ENCODE measurements at regions not wholly inside any gene's neighbourhood (a gene's known extent, or its start where the extent isn't known, plus 50 kb on each side); places are given as distances from the start of the nearest gene placed in this dataset.
"Not testable (repeated sequence)": the region's sequence is repeated elsewhere in the genome, so short reads cannot be mapped to it uniquely, and the experiment has no call there.

GRCh38 chr3:102936511-102937045 is 501.8 kb downstream of the ZPLD1 start:
- no peak for DNase-seq

GRCh38 chr3:102941786-102942185 is 507.0 kb downstream of the ZPLD1 start:
- DNase-seq = no peak

- not testable (repeated sequence) for DNase-seq
These were observed 511.6 kb downstream of the ZPLD1 start for GRCh38 chr3:102946445-102946844.

- no peak for DNase-seq
These were observed 537.5 kb downstream of the ZPLD1 start for GRCh38 chr3:102972350-102972749.

- DNase-seq = no peak
These were observed 539.5 kb downstream of the ZPLD1 start for GRCh38 chr3:102974333-102974732.

- DNase-seq = no peak
These were observed 544.4 kb downstream of the ZPLD1 start for GRCh38 chr3:102979191-102979590.

- DNase-seq = peak; percentile 86
These were observed 545.0 kb downstream of the ZPLD1 start for GRCh38 chr3:102979682-102980354.

- DNase-seq = no peak
These were observed 545.5 kb downstream of the ZPLD1 start for GRCh38 chr3:102980355-102980696.

- no peak for DNase-seq
These were observed 567.8 kb downstream of the ZPLD1 start for GRCh38 chr3:103002425-103003176.

- no peak for DNase-seq
These were observed 571.8 kb downstream of the ZPLD1 start for GRCh38 chr3:103006526-103007183.

- no peak for DNase-seq
These were observed 574.8 kb downstream of the ZPLD1 start for GRCh38 chr3:103009609-103010008.

- DNase-seq = no peak
These were observed 591.1 kb downstream of the ZPLD1 start for GRCh38 chr3:103025880-103026279.

- DNase-seq = no peak
These were observed 599.0 kb downstream of the ZPLD1 start for GRCh38 chr3:103033841-103034240.

- no peak for DNase-seq
These were observed 612.8 kb downstream of the ZPLD1 start for GRCh38 chr3:103047640-103048039.

- no peak for DNase-seq
These were observed 613.4 kb downstream of the ZPLD1 start for GRCh38 chr3:103048068-103048722.

GRCh38 chr3:103052236-103052830 is 617.5 kb downstream of the ZPLD1 start:
- no peak for DNase-seq

GRCh38 chr3:103055021-103055520 is 620.3 kb downstream of the ZPLD1 start:
- no peak for DNase-seq

- DNase-seq = no peak
These were observed 621.7 kb downstream of the ZPLD1 start for GRCh38 chr3:103056542-103056941.

- DNase-seq = no peak
These were observed 622.2 kb downstream of the ZPLD1 start for GRCh38 chr3:103057003-103057402.

- no peak for DNase-seq
These were observed 622.7 kb downstream of the ZPLD1 start for GRCh38 chr3:103057487-103057886.

- DNase-seq = no peak
These were observed 624.6 kb downstream of the ZPLD1 start for GRCh38 chr3:103059432-103059831.

- no peak for DNase-seq
These were observed 625.4 kb downstream of the ZPLD1 start for GRCh38 chr3:103060242-103060641.

GRCh38 chr3:103067963-103068362 is 633.1 kb downstream of the ZPLD1 start:
- DNase-seq = no peak

Measured in amniotic stem cell (primary cell).